CD4-positive, alpha-beta T cell treated with Interleukin-2 at 100 ng/mL for 4 hours (primary cell): ENCODE measurements at regions not wholly inside any gene's neighbourhood (a gene's known extent, or its start where the extent isn't known, plus 50 kb on each side); places are given as distances from the start of the nearest gene placed in this dataset.

ENCODE experiments used
- DNase-seq: peaks from one replicate; pipeline ENCODE4 v3.0.0-alpha.2; 2020; ENCODE audit warnings: low spot score

GRCh38 chr7:22563032-22563501 lies 63.1 kb upstream of the STEAP1B start:
- DNase-seq: no peak

GRCh38 chr7:22561895-22562593 lies 62.1 kb upstream of the STEAP1B start:
- no peak for DNase-seq

GRCh38 chr7:22561321-22561811 lies 61.4 kb upstream of the STEAP1B start:
- no peak for DNase-seq

GRCh38 chr7:22559829-22560489 lies 60.0 kb upstream of the STEAP1B start:
- DNase-seq: peak; percentile 68

- no peak for DNase-seq
Observed at GRCh38 chr7:22557167-22557566, 57.2 kb upstream of the STEAP1B start.

- no peak for DNase-seq
Observed at GRCh38 chr7:22555476-22555875, 55.5 kb upstream of the STEAP1B start.

- no peak for DNase-seq
Observed at GRCh38 chr7:22554184-22554583, 54.2 kb upstream of the STEAP1B start.

- no peak for DNase-seq
Observed at GRCh38 chr7:22551768-22552513, 52.0 kb upstream of the STEAP1B start.

- no peak for DNase-seq
Observed at GRCh38 chr7:22550514-22551030, 50.6 kb upstream of the STEAP1B start.

- no peak for DNase-seq
Observed at GRCh38 chr7:22549667-22550513, 49.9 kb upstream of the STEAP1B start.
